ENCODE measurements at regions not wholly inside any gene's neighbourhood (a gene's known extent, or its start where the extent isn't known, plus 50 kb on each side); places are given as distances from the start of the nearest gene placed in this dataset.

GRCh38 chr2:221276033-221276432 is 296.1 kb downstream of the EPHA4 start:
- no peak overlapping the region for H3K4me2 ChIP-seq (ENCODE audit: low read depth, low read length, poor library complexity, severe bottlenecking)
- no peaks in the 10 kb centered on the region for H3K9me3 ChIP-seq (ENCODE audit: insufficient read depth, low read depth, low read length)
- H3K4me3 ChIP-seq (ENCODE audit: low read length, poor library complexity, severe bottlenecking): no peak overlapping the region
- H4K20me1 ChIP-seq (ENCODE audit: insufficient read depth, low read length, poor library complexity, severe bottlenecking): no peaks in the 10 kb centered on the region
- no peaks in the 10 kb centered on the region for H3K4me1 ChIP-seq (ENCODE audit: insufficient read depth, low read length, poor library complexity, severe bottlenecking)
- H2AFZ ChIP-seq (ENCODE audit: low read length): no peak overlapping the region
- H3K36me3 ChIP-seq (ENCODE audit: insufficient read depth, low read length): no peaks in the 10 kb centered on the region
- no peaks in the 10 kb centered on the region for H3K9me2 ChIP-seq (replicated peaks; ENCODE audit: low read depth, low read length)
- no peaks in the 10 kb centered on the region for H3K79me2 ChIP-seq (ENCODE audit: insufficient read depth, low read length)
- no peaks in the 10 kb centered on the region for H3K27me3 ChIP-seq (ENCODE audit: insufficient read depth, low read length, poor library complexity, severe bottlenecking)
- TF ChIP-seq EZH2phosphoT487 (IDR thresholded peaks at IDR 0.05; ENCODE audit: borderline replicate concordance): no peak
- no peak for TF ChIP-seq CTCF (conservative IDR thresholded peaks at IDR 0.05; ENCODE audit: low read length)
- no peaks in the 10 kb centered on the region for H3F3A ChIP-seq (ENCODE audit: low read depth)
- no peak overlapping the region for H3K9ac ChIP-seq (ENCODE audit: low read depth, low read length, poor library complexity, severe bottlenecking)

GRCh38 chr2:221276601-221277000 is 295.5 kb downstream of the EPHA4 start:
- no peaks in the 10 kb centered on the region for H3F3A ChIP-seq (ENCODE audit: low read depth)
- no peak for TF ChIP-seq CTCF (conservative IDR thresholded peaks at IDR 0.05; ENCODE audit: low read length)
- no peak for TF ChIP-seq EZH2phosphoT487 (IDR thresholded peaks at IDR 0.05; ENCODE audit: borderline replicate concordance)
- no peaks in the 10 kb centered on the region for H3K79me2 ChIP-seq (ENCODE audit: insufficient read depth, low read length)
- no peaks in the 10 kb centered on the region for H3K4me1 ChIP-seq (ENCODE audit: insufficient read depth, low read length, poor library complexity, severe bottlenecking)
- no peak overlapping the region for H3K9ac ChIP-seq (ENCODE audit: low read depth, low read length, poor library complexity, severe bottlenecking)
- H3K9me3 ChIP-seq (ENCODE audit: insufficient read depth, low read depth, low read length): no peaks in the 10 kb centered on the region
- H4K20me1 ChIP-seq (ENCODE audit: insufficient read depth, low read length, poor library complexity, severe bottlenecking): no peaks in the 10 kb centered on the region
- H3K4me2 ChIP-seq (ENCODE audit: low read depth, low read length, poor library complexity, severe bottlenecking): no peak overlapping the region
- H3K36me3 ChIP-seq (ENCODE audit: insufficient read depth, low read length): no peaks in the 10 kb centered on the region
- no peaks in the 10 kb centered on the region for H3K9me2 ChIP-seq (replicated peaks; ENCODE audit: low read depth, low read length)
- no peaks in the 10 kb centered on the region for H3K27me3 ChIP-seq (ENCODE audit: insufficient read depth, low read length, poor library complexity, severe bottlenecking)
- no peak overlapping the region for H3K4me3 ChIP-seq (ENCODE audit: low read length, poor library complexity, severe bottlenecking)
- H2AFZ ChIP-seq (ENCODE audit: low read length): no peak overlapping the region

- Histone ChIP-seq H3F3A (ENCODE audit: low read depth) (no peaks in the 10 kb centered on the region), H3K79me2 (ENCODE audit: insufficient read depth, low read length) (no peaks in the 10 kb centered on the region), H3K4me2 (ENCODE audit: low read depth, low read length, poor library complexity, severe bottlenecking) (no peak overlapping the region), H3K4me1 (ENCODE audit: insufficient read depth, low read length, poor library complexity, severe bottlenecking) (no peaks in the 10 kb centered on the region), H3K4me3 (ENCODE audit: low read length, poor library complexity, severe bottlenecking) (no peak overlapping the region), H3K9ac (ENCODE audit: low read depth, low read length, poor library complexity, severe bottlenecking) (no peak overlapping the region), H3K36me3 (ENCODE audit: insufficient read depth, low read length) (no peaks in the 10 kb centered on the region), H3K9me3 (ENCODE audit: insufficient read depth, low read depth, low read length) (no peaks in the 10 kb centered on the region), H4K20me1 (ENCODE audit: insufficient read depth, low read length, poor library complexity, severe bottlenecking) (no peaks in the 10 kb centered on the region), H2AFZ (ENCODE audit: low read length) (no peak overlapping the region), H3K27me3 (ENCODE audit: insufficient read depth, low read length, poor library complexity, severe bottlenecking) (no peaks in the 10 kb centered on the region), H3K9me2 (replicated peaks; ENCODE audit: low read depth, low read length) (no peaks in the 10 kb centered on the region)
- TF ChIP-seq EZH2phosphoT487 (IDR thresholded peaks at IDR 0.05; ENCODE audit: borderline replicate concordance) (no peak), CTCF (conservative IDR thresholded peaks at IDR 0.05; ENCODE audit: low read length) (no peak)
Measured at GRCh38 chr2:221282386-221282785, 289.7 kb downstream of the EPHA4 start.

All from Loucy (cell line).